DND-41 (cell line): ENCODE measurements at regions not wholly inside any gene's neighbourhood (a gene's known extent, or its start where the extent isn't known, plus 50 kb on each side); places are given as distances from the start of the nearest gene placed in this dataset.

Experiments
- ATAC-seq: fragments of 200-7000 bp; cut with Tn5 transposase; 3 replicates; pipeline ENCODE4 v1.9.1; 2021; ENCODE audit warnings: low read depth; ENCODE audit not compliant: insufficient read depth
- DNase-seq: peaks from one replicate; pipeline ENCODE4 v3.0.0-alpha.2; 2020
- H2AFZ ChIP-seq: 2 replicates; pipeline ENCODE4 v1.6.0; 2012; ENCODE audit warnings: low read depth, low read length
- H3K27ac ChIP-seq: 2 replicates; pipeline ENCODE4 v1.5.1; 2012; ENCODE audit warnings: low read length, inconsistent platforms
- H3K27me3 ChIP-seq: fragments of 200-600 bp; sonication (generic); 2 replicates; pipeline ENCODE4 v1.6.0; 2012; ENCODE audit warnings: low read length, mild to moderate bottlenecking, inconsistent platforms; ENCODE audit not compliant: insufficient read depth, poor library complexity
- H3K36me3 ChIP-seq: 2 replicates; pipeline ENCODE4 v1.5.1; 2012; ENCODE audit warnings: low read length, inconsistent platforms; ENCODE audit not compliant: insufficient read depth
- H3K4me1 ChIP-seq: 2 replicates; pipeline ENCODE4 v1.5.1; 2012; ENCODE audit warnings: mild to moderate bottlenecking, low read length; ENCODE audit not compliant: insufficient read depth
- H3K4me2 ChIP-seq: 2 replicates; pipeline ENCODE4 v1.6.0; 2012; ENCODE audit warnings: mild to moderate bottlenecking, moderate library complexity, low read length, inconsistent platforms; ENCODE audit not compliant: insufficient read depth
- H3K4me3 ChIP-seq, 2 experiments: fragments of 200-600 bp in 1 of 2; shearing (Covaris generic) in 1 of 2; 2 replicates each; pipeline ENCODE4 v1.5.1; 2012 to 2016; ENCODE audit warnings: inconsistent platforms in 2 of 2, low read length in 2 of 2, mild to moderate bottlenecking in 2 of 2, low read depth in 1 of 2, moderate library complexity in 1 of 2
- H3K79me2 ChIP-seq: 2 replicates; pipeline ENCODE4 v1.6.0; 2012; ENCODE audit warnings: low read length, inconsistent platforms; ENCODE audit not compliant: insufficient read depth
- H3K9ac ChIP-seq: 2 replicates; pipeline ENCODE4 v1.6.0; 2012; ENCODE audit warnings: low read depth, mild to moderate bottlenecking, inconsistent platforms, low read length, moderate library complexity
- H3K9me3 ChIP-seq: 2 replicates; pipeline ENCODE4 v1.5.1; 2012; ENCODE audit warnings: low read length, moderate library complexity, mild to moderate bottlenecking, inconsistent platforms; ENCODE audit not compliant: insufficient read depth, severe bottlenecking
- H4K20me1 ChIP-seq: 2 replicates; pipeline ENCODE4 v1.6.0; 2012; ENCODE audit warnings: low read length; ENCODE audit not compliant: insufficient read depth
- EZH2 ChIP-seq: IDR thresholded peaks from 3 replicates; pipeline ENCODE4 v1.6.1; 2012; ENCODE audit warnings: borderline replicate concordance, low read depth, mild to moderate bottlenecking, moderate library complexity, low read length, inconsistent platforms; ENCODE audit not compliant: severe bottlenecking
- TF ChIP-seq, protein P1 (sequence below): IDR thresholded peaks from 2 replicates; pipeline ENCODE4 v1.5.1; 2012; ENCODE audit warnings: borderline replicate concordance, low read length, moderate library complexity, mild to moderate bottlenecking; ENCODE audit not compliant: poor library complexity, severe bottlenecking; ENCODE audit errors: extremely low read depth

DNA sequence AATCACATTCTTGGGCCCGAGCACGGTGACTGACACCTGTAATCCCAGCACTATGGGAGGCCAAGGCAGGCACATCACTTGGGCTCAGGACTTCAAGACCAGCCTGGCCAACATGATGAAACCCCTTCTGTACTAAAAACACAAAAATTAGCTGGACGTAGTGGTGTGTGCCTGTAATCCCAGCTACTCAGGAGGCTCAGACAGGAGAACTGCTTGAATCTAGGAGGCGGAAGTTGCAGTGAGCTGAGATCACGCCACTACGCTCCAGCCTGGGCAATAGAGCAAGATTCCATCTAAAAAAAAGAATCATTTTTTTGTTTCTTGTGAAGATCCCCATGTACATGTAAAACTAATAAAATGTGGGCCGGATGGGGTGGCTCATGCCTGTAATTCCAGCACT, 53.1 kb upstream of the ATF7IP2 start:
- no peaks in the 10 kb centered on the region for H3K79me2 ChIP-seq
- no peak overlapping the region for H3K9ac ChIP-seq
- TF ChIP-seq EZH2, result no peak
- TF ChIP-seq, protein P1, sequence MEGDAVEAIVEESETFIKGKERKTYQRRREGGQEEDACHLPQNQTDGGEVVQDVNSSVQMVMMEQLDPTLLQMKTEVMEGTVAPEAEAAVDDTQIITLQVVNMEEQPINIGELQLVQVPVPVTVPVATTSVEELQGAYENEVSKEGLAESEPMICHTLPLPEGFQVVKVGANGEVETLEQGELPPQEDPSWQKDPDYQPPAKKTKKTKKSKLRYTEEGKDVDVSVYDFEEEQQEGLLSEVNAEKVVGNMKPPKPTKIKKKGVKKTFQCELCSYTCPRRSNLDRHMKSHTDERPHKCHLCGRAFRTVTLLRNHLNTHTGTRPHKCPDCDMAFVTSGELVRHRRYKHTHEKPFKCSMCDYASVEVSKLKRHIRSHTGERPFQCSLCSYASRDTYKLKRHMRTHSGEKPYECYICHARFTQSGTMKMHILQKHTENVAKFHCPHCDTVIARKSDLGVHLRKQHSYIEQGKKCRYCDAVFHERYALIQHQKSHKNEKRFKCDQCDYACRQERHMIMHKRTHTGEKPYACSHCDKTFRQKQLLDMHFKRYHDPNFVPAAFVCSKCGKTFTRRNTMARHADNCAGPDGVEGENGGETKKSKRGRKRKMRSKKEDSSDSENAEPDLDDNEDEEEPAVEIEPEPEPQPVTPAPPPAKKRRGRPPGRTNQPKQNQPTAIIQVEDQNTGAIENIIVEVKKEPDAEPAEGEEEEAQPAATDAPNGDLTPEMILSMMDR, result no peak
- H3K9me3 ChIP-seq, result peaks cover 4% of the 10 kb centered on the region
- ATAC-seq, result no peak
- H4K20me1 ChIP-seq, result no peaks in the 10 kb centered on the region
- no peak overlapping the region for H3K4me2 ChIP-seq
- H2AFZ ChIP-seq, result no peak overlapping the region
- no peak for DNase-seq
- H3K4me3 ChIP-seq, result no peak overlapping the region
- H3K27ac ChIP-seq, result no peak overlapping the region; the same call in 1 of the 2 replicates
- peaks cover 31% of the 10 kb centered on the region for H3K4me1 ChIP-seq
- no peaks in the 10 kb centered on the region for H3K27me3 ChIP-seq
- H3K36me3 ChIP-seq, result no peaks in the 10 kb centered on the region

DNA sequence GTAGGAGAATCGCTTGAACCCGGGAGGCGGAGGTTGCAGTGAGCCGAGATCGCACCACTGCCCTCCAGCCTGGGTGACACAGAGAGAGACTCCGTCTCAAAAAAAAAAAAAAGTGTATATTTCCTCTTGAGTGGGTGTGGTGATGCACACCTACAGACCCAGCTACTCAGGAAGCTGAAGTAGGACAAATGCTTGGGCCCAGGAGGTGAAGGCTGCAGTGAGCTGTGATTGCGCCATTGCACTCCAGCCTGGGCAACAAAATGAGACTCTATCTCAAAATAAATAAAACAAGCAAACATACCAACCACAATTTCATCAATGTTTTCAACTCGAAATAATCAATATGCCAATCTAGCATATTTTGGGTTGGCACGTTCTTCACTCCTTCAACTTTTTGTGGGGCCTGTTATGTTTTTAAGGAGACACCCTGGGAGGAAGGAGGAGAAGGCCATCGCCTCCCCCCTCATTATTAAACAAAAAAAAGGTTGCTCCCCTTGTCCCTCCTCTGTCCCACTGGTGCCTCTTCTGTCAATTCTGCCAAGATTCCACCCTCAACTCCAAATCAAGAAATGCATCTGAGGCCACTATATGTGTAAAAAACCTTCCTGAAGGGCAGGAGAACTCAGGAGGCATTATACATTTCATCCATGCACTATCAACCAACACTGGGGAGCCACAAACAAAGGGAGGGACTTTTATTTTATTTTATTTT, 52.4 kb upstream of the ATF7IP2 start:
- no peaks in the 10 kb centered on the region for H3K79me2 ChIP-seq
- H3K9me3 ChIP-seq, result peaks cover under 1% of the 10 kb centered on the region
- no peak overlapping the region for H3K4me2 ChIP-seq
- H3K27me3 ChIP-seq, result no peaks in the 10 kb centered on the region
- H3K27ac ChIP-seq, result no peak overlapping the region
- no peak for DNase-seq
- H3K4me3 ChIP-seq, result no peak overlapping the region
- no peak for ATAC-seq
- H3K36me3 ChIP-seq, result no peaks in the 10 kb centered on the region
- no peaks in the 10 kb centered on the region for H4K20me1 ChIP-seq
- no peak for TF ChIP-seq EZH2
- TF ChIP-seq, protein P1, result no peak
- peaks cover 35% of the 10 kb centered on the region for H3K4me1 ChIP-seq
- H2AFZ ChIP-seq, result no peak overlapping the region
- no peak overlapping the region for H3K9ac ChIP-seq

DNA sequence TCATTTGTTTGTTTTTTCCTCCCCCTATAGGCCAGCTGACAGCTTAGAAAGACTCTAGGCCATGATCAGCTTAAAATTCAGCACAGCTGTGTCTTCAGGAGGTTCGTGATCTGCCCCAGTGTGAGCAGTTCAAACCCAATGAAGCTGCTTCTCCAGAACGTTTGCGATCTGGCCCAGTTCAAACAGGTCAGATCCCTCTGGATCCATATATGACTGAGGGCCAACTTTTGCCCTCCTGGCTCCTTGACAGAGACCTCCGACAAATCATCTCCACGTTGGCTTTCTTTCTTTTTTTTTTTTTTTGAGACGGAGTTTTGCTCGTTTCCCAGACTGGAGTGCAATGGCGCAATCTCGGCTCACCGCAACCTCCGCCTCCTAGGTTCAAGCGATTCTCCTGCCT, 50.2 kb upstream of the ATF7IP2 start:
- no peaks in the 10 kb centered on the region for H4K20me1 ChIP-seq
- H3K4me1 ChIP-seq, result peaks cover 24% of the 10 kb centered on the region
- no peak overlapping the region for H2AFZ ChIP-seq
- H3K4me2 ChIP-seq, result no peak overlapping the region
- H3K36me3 ChIP-seq, result no peaks in the 10 kb centered on the region
- no peak for ATAC-seq
- H3K9ac ChIP-seq, result no peak overlapping the region
- no peak for DNase-seq
- peaks cover 14% of the 10 kb centered on the region for H3K9me3 ChIP-seq
- no peak overlapping the region for H3K4me3 ChIP-seq
- H3K79me2 ChIP-seq, result no peaks in the 10 kb centered on the region
- no peak overlapping the region for H3K27ac ChIP-seq
- no peaks in the 10 kb centered on the region for H3K27me3 ChIP-seq
- no peak for TF ChIP-seq EZH2
- TF ChIP-seq, protein P1, result peak; percentile 18
